SK-N-SH (cell line): ENCODE measurements at regions not wholly inside any gene's neighbourhood (a gene's known extent, or its start where the extent isn't known, plus 50 kb on each side); places are given as distances from the start of the nearest gene placed in this dataset.

Source experiments
- EZH2phosphoT487 ChIP-seq: fragments of 200-600 bp; sonication (generic); IDR thresholded peaks from 2 replicates; pipeline ENCODE4 v1.6.1; 2017; ENCODE audit warnings: low read depth, mixed run types, mild to moderate bottlenecking, antibody characterized with exemption, moderate library complexity, borderline replicate concordance
- MXI1 ChIP-seq: IDR thresholded peaks from 2 replicates; pipeline ENCODE4 v1.6.1; 2012; ENCODE audit warnings: mild to moderate bottlenecking, low read depth, low read length, improper control_type of control experiment

- TF ChIP-seq MXI1 = no peak
- TF ChIP-seq EZH2phosphoT487 = no peak
These were observed 406.3 kb downstream of the PREX1 start for GRCh38 chr20:48421547-48421946.
